ENCODE measurements at regions not wholly inside any gene's neighbourhood (a gene's known extent, or its start where the extent isn't known, plus 50 kb on each side); places are given as distances from the start of the nearest gene placed in this dataset.

DNA sequence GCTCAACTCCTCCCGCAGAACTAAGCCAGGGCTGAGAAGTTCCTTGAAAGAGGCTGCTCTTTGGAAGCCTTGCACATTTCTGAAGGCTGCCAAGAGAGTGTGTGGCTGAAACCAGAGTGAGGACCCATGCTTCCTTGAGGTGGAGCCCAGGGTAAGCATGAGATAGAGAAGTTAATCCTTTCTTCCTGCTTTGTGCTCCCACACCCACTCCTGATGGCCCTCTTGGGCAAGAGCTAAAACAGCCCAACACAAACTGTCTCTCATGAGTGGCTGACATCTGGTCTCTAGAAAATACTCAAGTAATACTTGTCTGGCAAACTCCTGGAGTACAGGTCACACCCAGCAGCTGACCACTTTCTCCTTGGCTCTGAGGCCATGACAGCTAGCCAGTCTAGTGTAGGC lies 523.7 kb downstream of the INSC start:
- TF ChIP-seq, protein P1, sequence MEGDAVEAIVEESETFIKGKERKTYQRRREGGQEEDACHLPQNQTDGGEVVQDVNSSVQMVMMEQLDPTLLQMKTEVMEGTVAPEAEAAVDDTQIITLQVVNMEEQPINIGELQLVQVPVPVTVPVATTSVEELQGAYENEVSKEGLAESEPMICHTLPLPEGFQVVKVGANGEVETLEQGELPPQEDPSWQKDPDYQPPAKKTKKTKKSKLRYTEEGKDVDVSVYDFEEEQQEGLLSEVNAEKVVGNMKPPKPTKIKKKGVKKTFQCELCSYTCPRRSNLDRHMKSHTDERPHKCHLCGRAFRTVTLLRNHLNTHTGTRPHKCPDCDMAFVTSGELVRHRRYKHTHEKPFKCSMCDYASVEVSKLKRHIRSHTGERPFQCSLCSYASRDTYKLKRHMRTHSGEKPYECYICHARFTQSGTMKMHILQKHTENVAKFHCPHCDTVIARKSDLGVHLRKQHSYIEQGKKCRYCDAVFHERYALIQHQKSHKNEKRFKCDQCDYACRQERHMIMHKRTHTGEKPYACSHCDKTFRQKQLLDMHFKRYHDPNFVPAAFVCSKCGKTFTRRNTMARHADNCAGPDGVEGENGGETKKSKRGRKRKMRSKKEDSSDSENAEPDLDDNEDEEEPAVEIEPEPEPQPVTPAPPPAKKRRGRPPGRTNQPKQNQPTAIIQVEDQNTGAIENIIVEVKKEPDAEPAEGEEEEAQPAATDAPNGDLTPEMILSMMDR (IDR thresholded peaks at IDR 0.05 in 8 of 11, conservative IDR thresholded peaks at IDR 0.05 in 3 of 11) = no peak
- no peak for TF ChIP-seq POLR2AphosphoS5 (IDR thresholded peaks at IDR 0.05)
